ENCODE measurements at regions not wholly inside any gene's neighbourhood (a gene's known extent, or its start where the extent isn't known, plus 50 kb on each side); places are given as distances from the start of the nearest gene placed in this dataset.
"Not testable (repeated sequence)": the region's sequence is repeated elsewhere in the genome, so short reads cannot be mapped to it uniquely, and the experiment has no call there.

- not testable (repeated sequence) for DNase-seq
Observed at GRCh38 chr2:19089476-19089875, 268.9 kb downstream of the OSR1 start.

GRCh38 chr2:19086231-19086651 lies 272.2 kb downstream of the OSR1 start:
- DNase-seq = no peak

GRCh38 chr2:19078709-19079108 lies 279.7 kb downstream of the OSR1 start:
- no peak for DNase-seq

- DNase-seq = no peak
Observed at GRCh38 chr2:19073522-19073921, 284.9 kb downstream of the OSR1 start.

GRCh38 chr2:19072161-19072560 lies 286.3 kb downstream of the OSR1 start:
- no peak for DNase-seq

DNA sequence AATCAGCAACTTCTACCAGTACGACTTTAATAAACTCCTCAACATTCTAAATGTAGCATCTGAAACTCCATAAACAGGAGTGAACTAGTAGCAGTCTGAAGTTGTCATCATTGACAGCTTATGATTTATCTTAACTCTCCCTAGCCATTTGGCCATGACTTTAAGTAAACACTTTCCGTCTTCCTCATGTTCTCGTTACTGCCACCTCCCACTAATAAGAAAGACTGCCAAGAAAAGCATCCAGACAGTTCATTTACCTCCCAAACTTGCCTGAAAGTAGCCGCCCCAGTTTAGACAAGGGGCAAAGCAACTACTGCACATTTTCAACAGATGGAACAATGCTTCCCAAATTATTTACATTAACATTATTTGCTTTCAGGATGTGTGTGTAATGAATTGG lies 287.5 kb downstream of the OSR1 start:
- DNase-seq = no peak

DNA sequence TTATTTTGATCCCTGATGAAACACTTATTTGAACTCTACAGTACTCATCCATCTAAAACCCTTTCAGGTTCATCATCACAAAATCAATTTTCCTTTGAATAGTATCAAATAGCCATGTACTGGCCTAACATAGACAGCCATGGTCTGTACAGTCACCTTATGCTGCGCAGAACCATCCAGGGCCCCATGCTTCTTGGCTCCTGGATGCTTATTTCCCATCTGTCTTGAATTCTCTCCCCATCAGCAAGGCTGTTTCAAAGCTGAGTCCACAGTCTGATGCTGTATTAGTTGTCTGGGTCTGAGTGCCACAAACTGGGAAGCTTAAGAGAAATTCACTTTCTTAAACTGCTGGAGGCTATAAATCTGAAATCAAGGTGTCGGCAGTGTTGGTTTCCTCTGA lies 290.2 kb downstream of the OSR1 start:
- DNase-seq = no peak

DNA sequence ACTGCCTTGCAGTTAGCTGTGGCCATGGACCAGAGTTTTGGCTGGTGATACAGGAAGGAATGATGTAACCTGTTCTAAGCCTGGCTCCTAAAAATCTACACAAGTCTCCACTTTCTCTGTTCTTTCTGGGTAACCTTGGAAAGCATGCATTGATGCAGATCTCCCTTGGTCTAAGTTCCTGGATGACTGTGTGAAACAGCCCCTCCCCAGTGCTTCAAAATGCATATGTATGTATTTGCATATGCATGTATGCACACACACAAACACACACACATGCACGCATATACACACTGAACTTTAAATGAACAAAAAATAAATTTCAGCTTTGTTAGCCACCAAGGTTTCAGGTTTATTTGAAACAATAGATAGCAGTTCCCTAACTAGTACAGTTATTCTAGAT lies 296.1 kb downstream of the OSR1 start:
- DNase-seq = no peak

DNA sequence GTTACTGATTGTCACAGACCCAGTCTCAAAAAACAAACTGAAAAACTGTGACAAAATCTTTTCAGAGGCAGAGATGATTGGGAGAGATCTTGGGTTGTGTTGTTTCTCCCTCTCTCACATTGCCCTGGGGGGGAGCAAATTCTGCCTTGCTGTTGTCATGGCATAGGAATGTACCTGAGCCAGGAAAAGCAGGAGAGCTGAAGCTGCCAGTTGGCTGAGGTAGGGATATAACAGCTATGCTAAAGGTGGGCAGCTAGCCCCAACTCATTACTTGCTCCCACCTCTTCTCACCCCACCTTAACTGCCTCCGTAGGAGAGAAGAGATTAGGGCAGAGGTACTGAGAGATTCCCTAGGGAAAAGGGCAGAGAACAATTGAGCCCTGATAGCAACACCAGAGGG lies 299.3 kb downstream of the OSR1 start:
- DNase-seq = no peak

DNA sequence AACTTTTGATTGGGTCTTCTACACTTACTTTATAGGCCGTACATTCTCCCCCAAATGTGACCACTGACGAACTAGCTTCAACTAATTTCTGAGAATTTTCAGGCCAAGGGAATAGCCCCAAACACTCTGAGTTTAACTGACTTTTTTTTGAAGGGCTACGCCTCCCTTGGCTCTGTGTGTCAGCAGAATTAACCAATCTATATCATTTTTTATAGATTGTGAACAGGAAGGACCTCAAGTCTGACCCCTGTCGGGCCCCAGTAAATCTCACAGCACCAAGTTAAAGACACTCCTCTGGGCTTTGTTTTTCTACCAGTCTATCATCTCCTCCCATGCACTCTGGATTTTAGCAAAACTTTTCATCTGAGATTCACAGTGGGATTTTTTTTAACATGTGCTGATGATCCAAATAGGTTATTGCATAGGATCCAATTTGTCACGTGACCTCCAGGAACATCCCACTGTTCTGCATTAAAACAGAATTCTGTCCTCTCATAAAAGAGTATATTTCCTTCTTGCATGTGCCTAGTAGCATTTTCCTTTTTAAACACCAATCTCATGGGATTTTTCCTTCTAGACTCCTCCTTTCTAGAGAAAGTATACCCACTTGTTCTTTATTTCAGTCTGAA lies 307.1 kb downstream of the OSR1 start:
- no peak for DNase-seq

DNA sequence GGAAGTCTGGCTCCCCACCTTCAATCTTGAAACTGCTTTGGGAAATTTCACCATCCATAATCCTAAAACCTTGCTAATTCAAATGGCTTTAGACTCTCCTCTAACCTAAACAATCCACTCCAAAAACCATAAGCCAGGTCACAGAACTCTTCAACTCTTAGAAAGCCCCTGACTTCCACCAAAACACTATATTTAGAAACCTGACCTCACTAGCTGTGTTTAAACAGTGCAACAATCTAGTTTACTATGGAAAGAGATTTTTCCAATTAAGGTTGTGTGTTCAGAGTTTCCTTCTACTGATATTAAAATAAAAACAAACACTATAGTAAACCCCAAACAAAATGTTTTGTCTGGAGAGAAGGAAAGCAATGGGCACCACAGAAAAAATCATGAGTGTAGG lies 308.1 kb downstream of the OSR1 start:
- no peak for DNase-seq

DNA sequence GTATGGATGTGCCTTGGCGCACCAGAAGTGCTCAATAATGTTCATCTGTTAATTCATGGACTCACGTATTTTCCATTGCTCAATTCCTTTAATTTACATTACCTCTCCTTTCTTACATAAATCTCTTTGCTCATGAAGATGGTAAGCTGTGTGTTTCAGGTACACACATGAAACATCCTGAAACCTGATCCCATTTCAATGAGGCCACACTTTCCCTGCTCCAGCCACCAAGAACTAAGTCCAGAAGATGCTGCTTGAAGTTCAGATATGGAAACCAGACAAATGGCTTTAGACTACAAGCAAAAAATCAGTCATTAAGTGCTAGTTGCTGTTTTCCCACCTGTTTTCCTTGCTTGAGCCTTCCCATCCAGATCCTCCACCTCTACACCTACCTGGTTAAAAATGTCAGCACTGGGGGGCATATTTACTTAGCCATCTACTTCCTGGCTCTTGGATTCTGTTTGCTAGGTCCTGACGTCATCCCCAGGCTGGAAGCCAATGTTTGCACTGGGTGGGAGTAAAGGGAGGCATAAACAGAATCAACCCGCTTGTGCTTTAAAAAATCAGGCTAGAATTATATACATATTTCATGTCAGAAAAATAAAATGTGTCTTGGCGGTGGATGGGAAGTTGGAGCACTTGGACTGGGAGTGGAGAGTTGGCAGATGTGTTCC lies 309.7 kb downstream of the OSR1 start:
- no peak for DNase-seq

GRCh38 chr2:19046986-19047780 lies 311.2 kb downstream of the OSR1 start:
- no peak for DNase-seq

DNA sequence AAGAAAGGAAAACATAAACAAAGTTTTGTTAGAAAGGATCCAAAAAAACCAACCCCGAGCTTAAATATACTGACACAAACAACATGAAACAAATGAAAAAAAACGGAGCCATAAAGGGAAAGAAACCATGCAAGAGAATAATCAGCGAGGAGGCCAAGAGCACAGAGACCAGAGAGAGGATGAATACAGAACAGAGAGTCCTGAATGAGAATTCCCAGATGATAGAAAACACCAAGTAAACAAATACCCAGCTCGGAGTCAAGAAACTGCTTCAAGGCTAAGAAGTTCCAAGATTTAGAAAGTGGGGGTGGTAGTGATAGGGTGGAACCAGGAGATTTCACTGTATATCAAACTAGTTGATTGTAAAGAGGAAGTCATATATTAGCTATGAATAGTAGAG lies 313.3 kb downstream of the OSR1 start:
- no peak for DNase-seq

GRCh38 chr2:19043893-19044292 lies 314.5 kb downstream of the OSR1 start:
- no peak for DNase-seq

- no peak for DNase-seq
Observed at GRCh38 chr2:19041434-19042041, 316.9 kb downstream of the OSR1 start.

DNA sequence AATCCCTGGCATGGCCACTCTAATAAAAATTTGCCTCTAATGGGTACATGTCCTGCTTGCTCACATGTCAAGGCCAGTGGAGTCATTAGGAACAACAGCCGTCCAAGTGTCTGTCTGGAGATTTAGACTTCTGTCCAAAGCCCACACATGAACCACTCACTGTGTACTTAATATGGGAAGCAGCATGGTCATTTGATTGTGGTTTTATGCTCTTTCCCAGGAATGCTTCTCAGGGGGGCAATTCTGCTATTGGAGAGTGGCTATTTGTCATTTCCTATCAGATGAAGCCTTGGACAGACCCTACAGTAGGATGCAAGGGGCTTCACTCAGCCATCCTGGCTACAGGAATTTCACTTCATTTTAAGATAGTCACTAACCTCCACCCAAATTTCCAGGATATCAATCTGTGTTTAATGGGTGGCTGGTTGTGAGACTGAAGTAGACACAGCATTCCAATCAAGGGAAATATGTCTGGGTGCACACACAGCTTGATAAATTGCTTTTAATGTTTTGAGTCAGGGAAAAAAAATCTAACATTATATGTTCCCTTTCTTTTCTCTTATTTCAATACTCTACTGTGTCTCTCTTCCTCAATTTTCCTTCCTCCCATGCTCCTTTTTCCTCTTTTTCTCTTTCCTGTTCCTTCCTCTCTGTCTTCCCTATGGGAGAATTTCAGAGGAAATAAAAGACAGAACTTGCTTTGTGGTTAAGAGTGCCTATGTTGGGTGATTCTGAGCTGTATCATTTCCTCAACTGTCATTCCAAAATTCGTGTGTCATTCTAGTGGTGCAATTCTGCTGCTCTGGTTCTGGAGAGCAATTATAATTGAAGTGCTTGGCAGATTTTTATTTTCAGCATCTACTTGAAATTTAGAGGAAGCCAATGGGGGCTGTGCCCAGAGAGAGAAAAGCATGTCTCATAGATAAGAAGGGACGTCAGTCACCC lies 320.1 kb downstream of the OSR1 start:
- no peak for DNase-seq

DNA sequence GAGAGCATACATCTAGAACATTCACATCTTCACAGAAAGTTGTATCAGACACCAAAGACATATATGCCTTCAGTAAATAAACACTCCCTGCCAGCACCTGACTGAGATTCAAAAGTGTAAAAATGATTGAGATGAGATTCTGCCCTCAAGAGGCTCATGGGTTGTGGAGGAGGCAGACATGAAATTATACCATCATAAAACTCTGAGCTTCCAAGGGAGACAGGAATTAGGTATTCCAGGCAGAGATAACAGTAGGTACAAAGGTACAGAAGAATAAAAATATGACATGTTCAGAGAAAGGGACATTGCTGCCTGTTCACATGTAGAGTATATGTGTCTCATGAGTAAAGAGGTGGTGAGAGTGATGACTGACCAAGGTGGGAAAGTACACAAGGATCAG lies 322.3 kb downstream of the OSR1 start:
- DNase-seq = no peak

GRCh38 chr2:19035238-19035637 lies 323.2 kb downstream of the OSR1 start:
- DNase-seq = no peak

DNA sequence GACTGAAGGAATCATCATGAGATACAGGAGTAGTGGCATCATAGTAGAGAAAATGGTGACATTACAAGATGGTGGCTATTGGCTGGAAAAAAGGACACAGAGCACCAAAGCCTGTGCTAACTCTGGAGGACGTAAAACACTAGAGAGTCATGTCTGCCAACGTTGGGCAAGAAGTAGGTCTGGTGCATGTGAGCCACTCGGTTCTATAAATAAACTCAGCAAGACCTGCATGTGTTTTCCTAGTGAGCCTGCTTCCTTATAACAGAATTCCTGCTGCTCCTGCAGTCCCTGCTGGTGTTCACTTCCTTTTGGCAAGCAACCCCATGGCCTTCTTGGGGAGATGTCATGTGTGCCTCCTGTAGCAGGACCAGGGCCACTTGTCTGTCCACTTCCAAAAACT lies 325.2 kb downstream of the OSR1 start:
- no peak for DNase-seq

- DNase-seq = no peak
Observed at GRCh38 chr2:19031642-19032041, 326.8 kb downstream of the OSR1 start.

DNA sequence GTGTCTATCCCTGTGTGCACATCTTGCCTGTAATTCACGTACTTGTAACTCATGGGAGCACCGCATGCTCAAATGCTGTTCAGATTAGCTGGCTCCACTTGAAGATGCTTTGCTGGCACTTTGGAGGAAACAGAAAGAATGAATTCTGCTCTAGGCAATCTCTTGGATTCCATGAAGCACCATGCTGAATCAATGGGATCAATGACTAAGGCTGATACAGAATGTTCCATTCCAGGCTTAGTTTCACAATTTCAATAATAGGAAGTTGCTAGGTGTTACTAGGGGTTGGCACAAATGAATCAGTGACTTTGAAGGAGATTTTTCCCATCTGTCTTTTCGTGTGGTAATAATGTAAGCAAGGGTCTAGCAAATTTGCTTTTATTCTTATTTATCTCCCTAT lies 328.8 kb downstream of the OSR1 start:
- DNase-seq = no peak

Data from stimulated activated CD4-positive, alpha-beta T cell treated with anti-CD3 and anti-CD28 coated beads, Interleukin-1b, Interleukin-23, amount 100 ng/mL, for 48 hours (primary cell).